RPMI8226 (cell line): ENCODE measurements at regions not wholly inside any gene's neighbourhood (a gene's known extent, or its start where the extent isn't known, plus 50 kb on each side); places are given as distances from the start of the nearest gene placed in this dataset.

Experiments used
- DNase-seq: peaks from one replicate; pipeline ENCODE4 v3.0.0-alpha.2; 2015

- no peak for DNase-seq
These were observed 498.1 kb upstream of the CPEB2 start for GRCh38 chr4:14504162-14504561.

- no peak for DNase-seq
These were observed 488.8 kb upstream of the CPEB2 start for GRCh38 chr4:14513471-14513870.

GRCh38 chr4:14515556-14515955 is 486.7 kb upstream of the CPEB2 start:
- DNase-seq: no peak

- no peak for DNase-seq
These were observed 484.1 kb upstream of the CPEB2 start for GRCh38 chr4:14518136-14518535.

GRCh38 chr4:14520171-14520570 is 482.1 kb upstream of the CPEB2 start:
- DNase-seq: no peak

GRCh38 chr4:14524276-14524675 is 478.0 kb upstream of the CPEB2 start:
- no peak for DNase-seq

- no peak for DNase-seq
These were observed 473.4 kb upstream of the CPEB2 start for GRCh38 chr4:14528918-14529317.

GRCh38 chr4:14529653-14530052 is 472.6 kb upstream of the CPEB2 start:
- DNase-seq: no peak

GRCh38 chr4:14532436-14532835 is 469.8 kb upstream of the CPEB2 start:
- DNase-seq: no peak

- DNase-seq: no peak
These were observed 463.0 kb upstream of the CPEB2 start for GRCh38 chr4:14539246-14539645.

GRCh38 chr4:14545163-14545562 is 457.1 kb upstream of the CPEB2 start:
- DNase-seq: no peak

- DNase-seq: no peak
These were observed 456.5 kb upstream of the CPEB2 start for GRCh38 chr4:14545807-14546206.

- DNase-seq: no peak
These were observed 450.2 kb upstream of the CPEB2 start for GRCh38 chr4:14552119-14552518.

GRCh38 chr4:14559646-14560045 is 442.6 kb upstream of the CPEB2 start:
- DNase-seq: no peak

GRCh38 chr4:14560577-14560976 is 441.7 kb upstream of the CPEB2 start:
- no peak for DNase-seq

GRCh38 chr4:14562901-14563300 is 439.4 kb upstream of the CPEB2 start:
- no peak for DNase-seq

GRCh38 chr4:14564281-14564680 is 438.0 kb upstream of the CPEB2 start:
- no peak for DNase-seq

GRCh38 chr4:14566518-14566917 is 435.8 kb upstream of the CPEB2 start:
- DNase-seq: no peak

- DNase-seq: no peak
These were observed 433.9 kb upstream of the CPEB2 start for GRCh38 chr4:14568351-14568750.

GRCh38 chr4:14575289-14575688 is 427.0 kb upstream of the CPEB2 start:
- no peak for DNase-seq

GRCh38 chr4:14575919-14576318 is 426.4 kb upstream of the CPEB2 start:
- DNase-seq: no peak

GRCh38 chr4:14580061-14580460 is 422.2 kb upstream of the CPEB2 start:
- DNase-seq: no peak

GRCh38 chr4:14581741-14582140 is 420.5 kb upstream of the CPEB2 start:
- no peak for DNase-seq

GRCh38 chr4:14582677-14583076 is 419.6 kb upstream of the CPEB2 start:
- DNase-seq: no peak

- no peak for DNase-seq
These were observed 418.9 kb upstream of the CPEB2 start for GRCh38 chr4:14583331-14583730.

GRCh38 chr4:14583752-14584151 is 418.5 kb upstream of the CPEB2 start:
- DNase-seq: no peak
